HG03432 (cell line): ENCODE measurements at regions not wholly inside any gene's neighbourhood (a gene's known extent, or its start where the extent isn't known, plus 50 kb on each side); places are given as distances from the start of the nearest gene placed in this dataset.

Experiments used
- ATAC-seq: cut with Tn5 transposase; IDR thresholded peaks from one replicate; pipeline ENCODE4 v1.9.1; 2021; ENCODE audit warnings: mild to moderate bottlenecking, moderate library complexity; ENCODE audit not compliant: unreplicated experiment

DNA sequence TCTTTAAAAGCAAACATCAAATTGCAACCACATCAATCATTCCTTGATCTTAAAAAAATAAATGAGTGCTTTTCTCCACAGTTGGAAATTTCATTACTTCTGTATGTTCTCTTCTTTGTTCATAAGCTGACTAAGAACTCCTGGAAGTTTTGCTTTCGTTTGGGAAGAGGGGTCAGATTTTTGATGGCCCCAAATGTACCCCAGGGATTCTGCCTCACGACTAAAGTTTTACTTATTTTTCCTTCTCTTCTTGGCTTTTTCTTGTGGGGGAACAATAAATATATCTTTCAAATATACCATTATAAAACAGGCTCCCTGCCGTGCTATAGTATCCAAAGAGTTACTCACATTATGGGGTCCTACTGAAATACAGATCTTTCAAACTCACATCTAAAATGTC, 215.0 kb upstream of the CDIN1 start:
- no peak for ATAC-seq

DNA sequence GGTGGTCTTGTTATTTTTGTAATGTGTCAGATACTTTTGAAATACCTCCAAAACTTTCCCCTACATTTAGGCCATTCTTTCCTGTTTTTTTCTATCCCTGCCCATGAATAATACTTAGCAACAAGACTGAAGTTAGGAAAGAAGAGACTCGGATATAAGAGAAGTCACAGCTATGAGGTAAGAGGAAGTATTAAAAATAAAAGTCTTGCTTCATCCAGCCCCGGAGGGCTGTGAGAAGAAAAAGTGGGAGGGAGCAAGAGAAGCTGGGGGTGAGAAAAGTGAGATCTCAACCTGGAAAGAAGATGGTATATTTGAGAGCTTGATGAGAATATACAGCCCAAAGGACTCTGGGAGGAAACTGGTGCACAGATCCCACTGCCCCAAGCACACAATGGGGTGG, 213.5 kb upstream of the CDIN1 start:
- no peak for ATAC-seq

DNA sequence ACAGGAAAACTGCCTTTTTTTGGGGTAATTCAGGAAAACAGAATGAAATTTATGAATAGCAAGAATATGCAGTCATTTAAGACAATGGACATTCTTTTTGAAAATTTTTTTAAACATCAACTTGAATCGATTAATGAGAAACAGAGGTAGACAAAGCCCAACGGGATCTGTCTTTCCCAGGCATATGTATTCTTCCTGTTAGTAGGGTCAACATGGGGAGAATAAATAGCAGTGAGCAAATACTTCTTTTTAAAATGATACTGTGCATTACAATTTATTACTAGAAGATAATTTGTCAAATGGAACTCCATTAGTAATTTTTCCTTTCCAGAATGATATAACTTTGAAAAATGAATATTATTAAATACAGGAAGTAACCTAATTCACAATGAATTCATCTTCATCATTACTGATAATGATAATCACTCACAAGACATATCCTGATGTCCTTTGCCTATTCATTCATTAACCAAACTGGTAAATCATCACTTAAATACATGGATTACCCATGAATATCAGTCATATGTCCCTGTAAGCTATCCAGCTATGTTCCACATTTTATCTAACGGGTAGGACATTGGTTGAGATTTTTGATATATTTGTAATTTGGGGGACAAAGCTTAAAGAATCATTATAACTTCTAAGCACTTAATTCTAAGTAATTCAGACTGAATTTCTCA, 209.2 kb upstream of the CDIN1 start:
- ATAC-seq: no peak

DNA sequence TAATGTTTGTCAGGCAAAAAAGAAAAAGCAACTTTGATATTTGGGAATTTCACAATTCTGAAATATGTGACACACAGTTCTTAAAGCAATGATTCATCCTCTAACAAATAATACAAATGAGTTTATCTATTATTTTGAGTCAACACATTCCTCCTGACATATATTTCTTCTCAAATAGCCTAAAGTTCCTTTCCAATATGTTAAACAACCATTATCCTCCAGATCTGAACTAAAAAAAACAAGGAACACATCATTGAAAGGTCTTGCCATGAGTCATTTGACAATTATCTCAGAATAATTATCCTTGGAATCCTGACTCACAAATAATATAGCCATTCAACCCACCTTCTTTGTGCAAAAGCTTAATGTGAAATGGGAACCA, 208.7 kb upstream of the CDIN1 start:
- no peak for ATAC-seq

DNA sequence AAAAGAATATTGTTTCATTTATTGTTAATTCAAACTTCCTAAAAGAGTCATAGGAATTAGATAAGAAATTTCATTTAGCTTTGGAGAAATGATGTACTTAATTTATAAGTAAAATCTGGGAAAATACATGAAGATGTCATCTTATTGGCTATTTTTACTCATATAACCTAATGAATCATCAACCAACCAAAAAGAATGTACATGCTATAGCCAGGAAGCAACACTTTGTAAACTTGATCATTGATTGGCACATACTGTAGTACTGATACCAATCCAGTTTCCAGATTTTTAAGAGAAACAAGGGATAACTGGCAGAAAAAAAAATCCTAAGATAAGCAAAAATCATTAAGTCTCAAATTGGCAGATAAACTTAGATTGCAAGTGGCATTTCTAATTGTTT, 207.9 kb upstream of the CDIN1 start:
- ATAC-seq: no peak

DNA sequence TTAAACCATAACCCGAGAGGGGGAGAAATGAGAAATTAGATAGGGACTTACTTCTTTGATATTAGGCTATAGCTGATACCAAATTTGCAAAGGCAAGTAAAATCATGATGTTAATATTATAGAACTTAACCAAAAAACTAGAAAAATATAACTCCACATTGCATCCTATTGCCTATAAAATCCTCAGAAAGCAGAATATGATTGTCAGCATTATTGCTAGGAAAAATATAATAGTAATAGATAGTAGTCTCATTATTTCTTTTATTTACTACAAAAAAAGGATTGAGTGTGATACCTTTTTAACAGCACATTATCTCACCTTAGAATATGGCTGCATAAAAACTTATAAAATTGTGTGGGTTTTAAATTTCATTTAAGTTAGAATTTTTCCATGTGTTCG, 206.5 kb upstream of the CDIN1 start:
- ATAC-seq: no peak

DNA sequence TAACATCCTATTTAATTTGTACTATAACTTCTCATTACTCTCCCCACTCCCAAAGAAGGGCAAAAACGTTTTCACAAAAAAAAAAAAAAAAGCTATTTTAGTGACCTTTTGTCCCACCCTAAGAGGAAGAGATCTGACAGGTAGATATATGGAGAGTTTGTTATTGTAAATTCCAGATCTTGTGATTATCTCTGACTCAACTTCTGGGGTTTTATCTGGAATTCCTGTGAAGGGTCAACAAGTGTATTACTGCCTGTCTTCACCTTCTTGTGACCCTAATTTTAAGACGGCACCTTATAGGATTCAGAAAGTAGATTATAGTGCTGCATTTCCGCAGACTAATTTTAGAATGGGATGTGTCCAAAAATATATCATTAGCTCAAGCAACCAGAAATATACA, 205.9 kb upstream of the CDIN1 start:
- no peak for ATAC-seq

DNA sequence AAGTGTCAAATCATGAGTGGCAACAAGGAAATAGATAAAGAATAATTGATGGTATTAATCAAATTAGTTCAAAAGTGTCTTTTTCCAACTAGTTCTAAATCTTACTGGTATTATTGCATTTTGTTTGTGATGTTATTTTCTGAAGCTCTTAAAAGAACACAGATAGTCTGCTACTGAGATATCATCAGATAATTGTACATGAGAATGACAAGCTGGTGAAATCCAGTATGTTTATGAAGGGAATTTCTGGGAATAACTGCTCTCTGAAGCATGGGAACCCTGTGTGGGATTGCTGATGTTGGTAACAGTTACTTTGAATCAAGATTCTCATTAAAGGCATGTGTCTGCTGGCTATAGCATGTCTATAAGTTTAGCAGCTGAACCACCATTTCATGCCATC, 190.3 kb upstream of the CDIN1 start:
- ATAC-seq: no peak

DNA sequence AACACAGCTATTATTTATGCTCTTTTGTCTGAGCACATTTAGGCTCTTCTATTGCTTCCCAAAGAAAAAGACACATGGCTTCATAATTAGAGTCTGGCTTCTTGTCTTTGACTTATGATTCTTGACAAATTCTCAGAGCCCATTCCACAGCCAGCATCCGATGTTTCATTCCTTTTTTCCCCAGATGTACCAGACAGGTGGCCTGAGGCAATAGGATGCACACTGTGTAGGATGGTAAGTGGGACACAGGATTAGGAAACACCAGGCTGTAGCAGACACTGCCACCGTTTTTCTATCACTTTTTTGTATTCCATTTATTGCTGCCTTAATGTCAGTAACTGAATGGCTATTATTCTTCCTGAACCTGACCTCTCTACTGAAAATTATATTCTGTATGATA, 188.9 kb upstream of the CDIN1 start:
- no peak for ATAC-seq

DNA sequence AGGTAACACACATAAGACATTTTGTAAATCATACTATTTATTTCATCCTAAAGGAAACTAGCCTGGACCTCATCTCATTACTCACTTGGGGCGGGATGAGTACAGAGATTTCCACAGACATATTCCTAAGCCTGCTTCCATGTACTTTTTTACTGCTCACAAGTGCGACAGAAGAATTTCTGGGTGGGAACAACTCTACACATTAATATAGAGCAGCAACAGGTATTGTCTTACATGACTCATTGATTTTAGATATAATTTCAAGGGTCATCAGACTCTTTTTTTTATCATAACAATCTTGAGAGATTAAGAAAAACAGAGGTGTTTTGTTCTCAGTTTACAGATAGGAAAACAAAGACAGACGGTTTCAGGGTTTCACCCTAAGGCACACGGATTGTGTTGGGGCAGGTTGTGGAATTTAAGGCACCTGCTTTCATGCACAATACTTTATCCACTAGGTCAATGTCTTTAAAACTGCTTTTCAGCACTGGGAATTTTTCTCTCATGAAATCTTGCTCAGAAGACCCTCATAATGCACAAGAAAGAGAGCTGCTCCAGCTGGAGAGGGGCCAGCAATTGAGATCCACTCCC, 186.7 kb upstream of the CDIN1 start:
- no peak for ATAC-seq

DNA sequence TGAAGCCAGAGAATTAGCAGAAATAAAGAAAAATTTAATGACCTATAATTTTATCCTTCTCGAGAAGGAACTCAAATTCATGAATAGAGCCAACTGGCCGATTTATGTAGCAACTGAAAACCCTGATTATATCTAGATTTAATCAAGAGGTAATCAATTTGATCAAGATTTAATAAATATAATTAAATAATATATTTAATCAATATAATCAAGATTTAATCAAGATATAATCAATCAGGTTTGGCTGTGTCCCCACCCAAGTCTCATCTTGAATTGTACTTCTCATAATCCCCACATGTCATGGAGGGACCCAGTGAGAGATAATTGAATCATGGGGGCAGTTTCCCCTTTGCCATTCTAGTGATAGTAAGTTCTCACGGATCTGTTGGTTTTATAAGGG, 181.2 kb upstream of the CDIN1 start:
- ATAC-seq: no peak

DNA sequence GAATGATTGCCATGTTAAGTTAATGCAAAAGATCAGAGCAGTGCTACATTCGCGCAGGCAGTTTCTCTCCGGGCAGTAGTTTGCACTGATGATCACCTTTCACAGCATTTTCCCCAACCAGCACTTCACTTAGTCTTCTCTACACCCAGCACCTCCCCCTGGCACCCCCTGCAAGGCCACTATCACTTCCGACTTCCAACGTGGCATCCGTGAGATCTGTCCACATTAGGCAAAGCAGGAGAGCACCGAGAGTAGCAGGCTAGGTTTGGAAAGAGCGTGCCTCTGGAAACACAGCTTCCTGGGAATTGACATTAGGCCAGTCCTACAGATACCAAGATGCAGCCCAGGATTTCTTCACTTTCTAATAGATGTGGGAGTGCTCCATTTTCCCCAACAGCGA, 180.2 kb upstream of the CDIN1 start:
- ATAC-seq: no peak

DNA sequence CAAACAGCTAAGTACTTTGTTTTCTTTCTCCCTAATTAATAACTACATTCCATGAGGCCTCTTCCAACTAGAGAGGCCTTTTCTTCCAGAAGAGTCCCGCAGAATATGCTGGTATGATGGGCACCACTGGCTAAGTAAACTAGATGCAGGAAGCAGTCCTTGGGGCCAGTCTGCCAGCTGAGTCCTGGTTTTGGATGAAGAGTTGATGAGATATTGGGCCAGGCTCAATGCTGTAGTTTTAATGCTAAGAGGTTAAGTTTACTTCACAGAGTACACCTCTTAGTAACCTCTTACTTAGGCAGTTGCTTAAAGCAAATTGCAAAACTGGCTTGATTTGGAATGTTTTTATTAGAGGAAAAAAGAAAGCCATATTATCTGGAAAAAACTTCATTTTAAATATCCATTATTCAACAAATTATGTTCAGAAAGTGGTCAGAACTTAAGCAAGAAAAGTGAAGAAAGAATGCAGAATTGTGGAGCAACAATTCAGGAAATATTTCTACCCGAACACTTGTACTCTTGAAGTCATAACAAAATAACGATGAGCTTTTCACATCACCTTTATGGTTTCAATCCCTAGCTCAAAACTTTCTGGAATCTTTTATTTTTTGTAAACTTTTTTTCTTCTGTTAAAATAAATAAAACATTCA, 178.4 kb upstream of the CDIN1 start:
- ATAC-seq: no peak

DNA sequence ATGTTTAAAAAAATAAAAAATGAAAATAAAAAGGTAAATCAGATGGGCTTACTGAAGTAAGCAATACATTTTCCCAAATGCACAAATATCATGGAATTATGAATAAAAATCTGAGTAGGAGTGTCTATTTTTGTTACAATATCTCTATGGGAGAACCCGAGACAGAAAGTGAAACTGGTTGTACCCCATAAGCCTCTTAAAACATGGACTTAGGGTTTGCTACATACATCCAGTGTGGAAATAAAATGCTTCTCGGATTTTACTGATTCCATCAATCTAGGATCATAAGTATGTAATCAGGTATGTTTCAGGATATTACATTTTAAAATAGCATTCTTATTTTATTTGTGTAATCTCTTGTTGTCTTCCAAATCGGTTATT, 177.8 kb upstream of the CDIN1 start:
- no peak for ATAC-seq

DNA sequence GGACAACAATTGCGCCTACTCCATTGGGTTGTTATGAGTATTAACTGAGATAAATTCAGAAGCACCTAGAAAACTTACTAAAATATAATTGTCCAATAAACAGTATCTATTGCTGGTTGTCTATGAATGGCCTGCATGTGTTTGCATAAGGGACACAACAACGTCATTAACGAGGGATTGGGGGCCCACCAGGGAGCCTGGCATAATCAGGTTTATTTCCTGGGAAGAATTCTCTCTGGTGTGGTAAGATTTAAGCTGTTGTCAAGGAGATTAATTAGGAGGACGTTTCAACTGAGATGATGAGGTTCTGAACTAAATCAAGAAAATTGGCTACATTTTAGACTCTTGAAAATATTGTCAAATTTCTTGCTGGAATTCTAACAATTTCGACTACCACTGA, 176.1 kb upstream of the CDIN1 start:
- no peak for ATAC-seq

DNA sequence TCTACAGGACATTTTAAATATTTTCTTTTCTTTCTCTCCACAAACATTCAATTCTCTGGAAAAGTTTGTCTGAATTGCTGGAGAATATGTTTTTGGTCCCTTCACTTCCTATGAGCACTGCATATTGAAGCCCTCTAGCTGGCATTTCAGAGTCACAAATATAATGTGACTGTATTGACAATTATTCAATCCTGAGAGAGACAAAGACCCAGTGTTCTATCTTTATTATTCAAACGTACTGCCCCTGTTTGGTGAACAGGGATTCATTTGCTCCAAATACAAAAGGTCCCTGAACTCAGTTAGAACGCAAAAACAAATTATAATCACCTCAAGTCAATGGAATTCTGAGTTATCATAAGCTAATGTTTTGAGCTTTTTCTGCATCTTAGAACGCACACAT, 173.1 kb upstream of the CDIN1 start:
- ATAC-seq: no peak

DNA sequence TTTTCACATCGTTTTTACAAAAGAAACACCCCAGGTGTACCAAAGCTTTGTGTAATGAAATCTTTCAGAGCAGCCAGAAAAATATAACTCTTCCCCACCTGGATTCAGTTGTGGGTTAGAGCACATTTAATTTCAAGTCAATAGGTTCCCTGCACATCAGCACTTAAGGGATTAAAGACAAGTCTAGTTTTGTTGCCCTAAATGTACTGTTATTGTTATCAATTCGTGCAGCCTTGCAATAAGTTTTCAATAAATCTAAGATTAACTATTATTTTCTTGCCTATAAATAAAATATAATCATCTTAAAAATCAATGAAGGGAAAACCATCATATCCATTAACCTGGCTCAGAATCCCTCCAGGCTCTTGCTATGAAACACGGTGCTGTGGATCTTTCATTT, 172.5 kb upstream of the CDIN1 start:
- no peak for ATAC-seq

DNA sequence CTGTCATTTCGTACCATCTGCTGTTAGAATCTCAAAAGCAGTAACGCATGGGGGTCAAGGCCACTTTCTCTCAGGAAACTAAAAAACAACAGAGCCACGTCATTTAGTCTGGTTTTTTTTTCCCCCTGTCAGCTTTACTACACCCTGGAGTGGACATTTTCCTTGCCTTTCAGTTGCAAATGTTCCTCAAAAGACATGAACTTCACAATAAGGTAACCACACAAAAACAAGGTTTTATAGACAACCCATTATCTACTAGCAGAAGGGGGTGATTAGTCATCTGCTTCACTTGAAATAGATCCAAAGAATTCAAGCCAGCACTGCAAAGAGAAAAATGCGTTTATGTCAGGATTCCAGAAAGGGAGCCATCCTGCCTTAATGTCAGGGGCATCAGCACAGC, 171.8 kb upstream of the CDIN1 start:
- ATAC-seq: no peak

DNA sequence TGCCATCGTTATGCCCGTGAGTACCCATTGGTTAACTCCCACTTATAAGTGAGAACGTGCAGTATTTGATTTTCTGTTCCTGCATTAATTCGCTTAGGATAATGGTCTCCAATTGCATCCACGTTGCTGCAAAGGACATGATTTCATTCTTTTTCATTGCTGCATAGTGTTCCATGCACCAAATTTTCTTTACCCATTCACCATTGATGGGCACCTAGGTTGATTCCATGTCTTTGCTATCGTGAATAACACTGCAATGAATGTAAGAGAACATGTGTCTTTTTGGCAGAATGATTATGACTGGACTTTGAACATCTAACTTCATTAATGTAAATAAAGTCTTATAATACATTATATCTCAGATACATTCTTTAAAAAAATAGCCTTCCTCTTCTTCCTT, 169.6 kb upstream of the CDIN1 start:
- ATAC-seq: no peak

DNA sequence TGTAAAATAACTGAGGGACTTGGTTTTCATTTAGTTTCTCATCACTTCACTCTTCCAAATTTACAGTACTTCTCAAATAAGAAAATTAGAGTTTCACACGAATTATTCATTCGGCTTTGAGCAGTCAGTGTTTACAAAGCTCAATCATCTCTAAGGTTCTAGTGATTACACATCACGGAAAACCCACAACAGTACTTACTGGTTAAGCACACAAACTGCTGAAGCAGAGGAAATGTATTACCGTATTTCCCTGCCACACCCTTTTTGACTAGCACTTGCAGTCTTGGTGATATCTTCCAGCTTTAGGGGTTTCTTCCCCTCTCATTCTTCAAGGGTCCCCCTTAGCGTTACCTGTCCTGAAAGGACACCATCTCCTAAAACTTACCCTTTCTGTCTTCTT, 164.8 kb upstream of the CDIN1 start:
- ATAC-seq: no peak

DNA sequence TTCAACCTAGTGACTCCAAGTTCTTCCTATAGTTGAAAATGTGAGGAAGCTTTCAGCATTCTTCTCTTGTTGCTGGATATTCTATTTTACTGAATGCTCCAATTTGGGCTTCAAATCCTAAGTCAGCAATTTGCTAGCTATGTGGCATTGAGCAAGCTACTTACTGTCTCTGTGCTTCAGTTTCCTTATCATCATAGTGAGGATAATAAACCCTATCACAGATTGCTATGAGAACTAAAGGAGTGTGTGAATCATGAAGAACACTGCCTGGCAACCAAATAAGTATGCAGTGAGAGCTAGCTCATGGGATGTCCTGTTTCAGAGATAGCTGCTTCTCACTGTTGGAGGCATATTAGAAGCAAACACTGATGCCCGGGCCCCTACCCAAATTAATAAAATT, 163.8 kb upstream of the CDIN1 start:
- ATAC-seq: no peak

DNA sequence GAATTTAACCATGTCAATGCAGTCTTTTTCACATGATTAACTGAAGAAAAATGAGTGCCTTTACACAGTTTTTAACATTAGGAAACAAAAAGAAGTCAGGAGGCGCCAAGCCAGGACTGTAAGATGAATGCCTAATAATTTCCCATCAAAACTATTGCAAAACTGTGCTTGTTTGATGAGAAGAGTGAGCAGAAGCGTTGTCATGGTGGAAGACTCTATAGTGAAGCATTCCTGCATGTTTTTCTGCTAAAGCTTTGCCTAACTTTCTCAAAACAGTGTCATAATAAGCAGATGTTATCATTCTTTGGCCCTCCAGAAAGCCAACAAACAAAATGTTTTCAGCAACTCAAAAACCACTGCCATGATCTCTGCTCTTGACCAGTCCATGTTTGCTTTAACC, 156.8 kb upstream of the CDIN1 start:
- no peak for ATAC-seq

DNA sequence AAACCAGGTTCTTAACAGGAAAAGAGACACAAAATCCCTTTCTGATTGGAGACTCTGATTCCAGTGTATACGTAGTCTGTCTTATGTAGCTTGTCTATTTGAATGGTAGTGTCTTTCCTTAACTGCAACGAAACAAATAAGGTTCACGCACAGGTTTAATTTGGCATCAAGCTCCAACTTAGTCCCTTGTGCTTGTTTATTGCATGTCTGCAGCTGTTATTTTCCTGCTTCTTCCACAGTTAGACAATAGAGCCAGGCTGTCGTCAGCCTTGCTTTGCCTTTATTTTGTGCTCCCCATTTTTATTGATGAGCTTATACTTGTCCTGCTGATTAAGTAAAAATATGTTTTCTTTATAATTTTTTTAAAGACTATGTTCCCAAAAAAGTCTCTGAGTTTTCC, 152.7 kb upstream of the CDIN1 start:
- ATAC-seq: no peak
